ENCODE measurements at regions not wholly inside any gene's neighbourhood (a gene's known extent, or its start where the extent isn't known, plus 50 kb on each side); places are given as distances from the start of the nearest gene placed in this dataset.
"Not testable (repeated sequence)": the region's sequence is repeated elsewhere in the genome, so short reads cannot be mapped to it uniquely, and the experiment has no call there.

- not testable (repeated sequence) for TF ChIP-seq CTCF, POLR2A, EP300 (IDR thresholded peaks at IDR 0.05)
- TF ChIP-seq POLR2AphosphoS5 (IDR thresholded peaks at IDR 0.05) = peak in 3 of 4 donors; percentile 29 to 48 (median 32)
Measured at GRCh38 chr16:29195116-29195872, 210.4 kb downstream of the LAT start.

All from sigmoid colon (tissue), 4 donors.